DND-41 (cell line): ENCODE measurements at regions not wholly inside any gene's neighbourhood (a gene's known extent, or its start where the extent isn't known, plus 50 kb on each side); places are given as distances from the start of the nearest gene placed in this dataset.

Experiments used
- ATAC-seq: fragments of 200-7000 bp; cut with Tn5 transposase; 3 replicates; pipeline ENCODE4 v1.9.1; 2021; ENCODE audit warnings: low read depth; ENCODE audit not compliant: insufficient read depth
- DNase-seq: peaks from one replicate; pipeline ENCODE4 v3.0.0-alpha.2; 2020
- H2AFZ ChIP-seq: 2 replicates; pipeline ENCODE4 v1.6.0; 2012; ENCODE audit warnings: low read depth, low read length
- H3K27ac ChIP-seq: 2 replicates; pipeline ENCODE4 v1.5.1; 2012; ENCODE audit warnings: low read length, inconsistent platforms
- H3K27me3 ChIP-seq: fragments of 200-600 bp; sonication (generic); 2 replicates; pipeline ENCODE4 v1.6.0; 2012; ENCODE audit warnings: low read length, mild to moderate bottlenecking, inconsistent platforms; ENCODE audit not compliant: insufficient read depth, poor library complexity
- H3K36me3 ChIP-seq: 2 replicates; pipeline ENCODE4 v1.5.1; 2012; ENCODE audit warnings: low read length, inconsistent platforms; ENCODE audit not compliant: insufficient read depth
- H3K4me1 ChIP-seq: 2 replicates; pipeline ENCODE4 v1.5.1; 2012; ENCODE audit warnings: mild to moderate bottlenecking, low read length; ENCODE audit not compliant: insufficient read depth
- H3K4me2 ChIP-seq: 2 replicates; pipeline ENCODE4 v1.6.0; 2012; ENCODE audit warnings: mild to moderate bottlenecking, moderate library complexity, low read length, inconsistent platforms; ENCODE audit not compliant: insufficient read depth
- H3K4me3 ChIP-seq, 2 experiments: fragments of 200-600 bp in 1 of 2; shearing (Covaris generic) in 1 of 2; 2 replicates each; pipeline ENCODE4 v1.5.1; 2012 to 2016; ENCODE audit warnings: inconsistent platforms in 2 of 2, low read length in 2 of 2, mild to moderate bottlenecking in 2 of 2, low read depth in 1 of 2, moderate library complexity in 1 of 2
- H3K79me2 ChIP-seq: 2 replicates; pipeline ENCODE4 v1.6.0; 2012; ENCODE audit warnings: low read length, inconsistent platforms; ENCODE audit not compliant: insufficient read depth
- H3K9ac ChIP-seq: 2 replicates; pipeline ENCODE4 v1.6.0; 2012; ENCODE audit warnings: low read depth, mild to moderate bottlenecking, inconsistent platforms, low read length, moderate library complexity
- H3K9me3 ChIP-seq: 2 replicates; pipeline ENCODE4 v1.5.1; 2012; ENCODE audit warnings: low read length, moderate library complexity, mild to moderate bottlenecking, inconsistent platforms; ENCODE audit not compliant: insufficient read depth, severe bottlenecking
- H4K20me1 ChIP-seq: 2 replicates; pipeline ENCODE4 v1.6.0; 2012; ENCODE audit warnings: low read length; ENCODE audit not compliant: insufficient read depth
- CTCF ChIP-seq: IDR thresholded peaks from 2 replicates; pipeline ENCODE4 v1.5.1; 2012; ENCODE audit warnings: borderline replicate concordance, low read length, moderate library complexity, mild to moderate bottlenecking; ENCODE audit not compliant: poor library complexity, severe bottlenecking; ENCODE audit errors: extremely low read depth
- EZH2 ChIP-seq: IDR thresholded peaks from 3 replicates; pipeline ENCODE4 v1.6.1; 2012; ENCODE audit warnings: borderline replicate concordance, low read depth, mild to moderate bottlenecking, moderate library complexity, low read length, inconsistent platforms; ENCODE audit not compliant: severe bottlenecking

DNA sequence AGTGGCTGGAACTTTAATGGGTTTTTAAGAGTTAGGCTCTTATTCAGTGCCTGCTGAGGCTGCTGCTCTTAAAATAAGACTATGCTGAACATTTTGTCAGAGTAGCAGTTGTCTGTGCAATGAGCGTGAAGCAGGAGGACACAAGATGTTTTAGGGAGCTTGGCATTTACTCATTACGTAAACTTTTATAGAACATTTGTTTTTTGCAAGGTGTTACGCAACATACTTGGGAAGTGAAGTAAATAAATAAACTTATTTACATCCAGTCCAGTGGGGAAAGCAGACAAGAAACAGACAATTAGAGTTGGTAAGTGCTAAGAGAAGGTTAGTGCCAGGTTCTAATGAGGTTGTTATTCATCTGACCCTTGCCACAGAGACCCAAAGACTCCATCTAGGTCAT is 226.0 kb downstream of the HINT1 start:
- Histone ChIP-seq H3K79me2 (no peaks in the 10 kb centered on the region), H3K27ac (no peak overlapping the region), H3K9me3 (no peaks in the 10 kb centered on the region), H3K4me2 (no peak overlapping the region), H3K4me1 (no peaks in the 10 kb centered on the region), H4K20me1 (no peaks in the 10 kb centered on the region), H3K9ac (no peak overlapping the region), H3K36me3 (no peaks in the 10 kb centered on the region), H3K4me3 (no peak overlapping the region), H3K27me3 (peaks cover 4% of the 10 kb centered on the region), H2AFZ (no peak overlapping the region)
- TF ChIP-seq CTCF (no peak), EZH2 (no peak)
- no peak for ATAC-seq
- DNase-seq: no peak

DNA sequence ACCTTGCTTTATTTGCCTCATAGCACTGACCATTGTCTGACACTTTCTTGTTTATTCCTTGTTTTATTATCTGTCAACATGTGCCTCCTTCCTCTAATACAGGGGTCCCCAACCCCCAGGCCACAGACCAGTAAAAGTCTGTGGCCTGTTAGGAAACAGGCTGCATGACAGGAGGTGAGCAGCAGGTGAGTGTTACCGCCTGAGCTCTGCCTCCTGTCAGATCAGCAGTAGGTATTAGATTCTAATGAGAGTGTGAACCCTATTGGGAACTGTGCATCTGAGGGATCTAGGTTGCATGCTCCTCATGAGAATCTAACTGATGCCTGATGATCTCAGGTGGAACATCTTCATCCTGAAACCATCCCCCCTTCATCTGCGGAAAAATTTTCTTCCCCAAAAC is 228.0 kb downstream of the HINT1 start:
- Histone ChIP-seq H3K79me2 (no peaks in the 10 kb centered on the region), H2AFZ (no peak overlapping the region), H3K4me2 (no peak overlapping the region), H3K9ac (no peak overlapping the region), H3K4me1 (no peaks in the 10 kb centered on the region), H3K9me3 (no peaks in the 10 kb centered on the region), H3K4me3 (no peak overlapping the region), H3K27ac (no peak overlapping the region), H3K36me3 (no peaks in the 10 kb centered on the region), H3K27me3 (peaks cover 4% of the 10 kb centered on the region), H4K20me1 (no peaks in the 10 kb centered on the region)
- ATAC-seq: no peak
- DNase-seq: no peak
- TF ChIP-seq EZH2 (no peak), CTCF (no peak)

GRCh38 chr5:130923543-130924124 is 241.4 kb downstream of the HINT1 start:
- no peak for DNase-seq

More at GRCh38 chr5:130923543-130924124, 241.4 kb downstream of the HINT1 start:
- H3K79me2 ChIP-seq: no peaks in the 10 kb centered on the region
- no peaks in the 10 kb centered on the region for H3K27me3 ChIP-seq
- no peaks in the 10 kb centered on the region for H3K4me1 ChIP-seq
- no peaks in the 10 kb centered on the region for H3K36me3 ChIP-seq
- H3K9ac ChIP-seq: no peak overlapping the region
- H2AFZ ChIP-seq: no peak overlapping the region
- H3K27ac ChIP-seq: no peak overlapping the region
- TF ChIP-seq CTCF: no peak
- TF ChIP-seq EZH2: no peak
- no peak for ATAC-seq
- H3K4me2 ChIP-seq: no peak overlapping the region
- H3K9me3 ChIP-seq: no peaks in the 10 kb centered on the region
- H3K4me3 ChIP-seq: no peak overlapping the region
- no peaks in the 10 kb centered on the region for H4K20me1 ChIP-seq
